Suprapubic skin (tissue), 3 donors: ENCODE measurements at regions not wholly inside any gene's neighbourhood (a gene's known extent, or its start where the extent isn't known, plus 50 kb on each side); places are given as distances from the start of the nearest gene placed in this dataset.

ENCODE experiments used
- EP300 ChIP-seq: sonication (generic); formaldehyde crosslinking; IDR thresholded peaks from one replicate; pipeline ENCODE4 v1.6.1; 2017; ENCODE audit warnings: antibody characterized with exemption
- TF ChIP-seq, protein P1 (sequence below), 2 donors: fragments of 200-600 bp in 1 of 2; fragments of 450-650 bp in 1 of 2; sonication (generic) in 1 of 2; IDR thresholded peaks; one replicate each; pipeline ENCODE4 v1.5.1; 2016 to 2019; ENCODE audit warnings: antibody characterized with exemption in 2 of 2, mild to moderate bottlenecking in 1 of 2, moderate library complexity in 1 of 2

DNA sequence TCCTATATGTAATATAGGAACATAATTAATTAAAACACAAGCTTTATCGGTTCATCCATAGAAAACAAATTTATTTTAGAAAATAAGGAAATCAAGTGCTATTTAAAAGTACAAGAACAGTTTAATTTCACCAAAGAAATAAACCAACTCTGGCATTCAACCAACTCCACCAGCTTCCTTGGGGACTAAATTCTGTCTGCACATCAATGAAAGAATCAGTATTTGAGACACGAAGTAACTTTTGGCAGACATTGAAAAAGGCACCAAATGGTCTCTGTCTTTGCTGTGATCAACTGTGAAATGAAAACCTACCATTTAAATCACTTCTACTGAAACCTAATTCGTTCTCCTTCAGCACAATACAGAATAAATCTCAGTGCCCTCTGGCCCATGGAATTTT, 719.7 kb upstream of the GRIA3 start:
- TF ChIP-seq, protein P1, sequence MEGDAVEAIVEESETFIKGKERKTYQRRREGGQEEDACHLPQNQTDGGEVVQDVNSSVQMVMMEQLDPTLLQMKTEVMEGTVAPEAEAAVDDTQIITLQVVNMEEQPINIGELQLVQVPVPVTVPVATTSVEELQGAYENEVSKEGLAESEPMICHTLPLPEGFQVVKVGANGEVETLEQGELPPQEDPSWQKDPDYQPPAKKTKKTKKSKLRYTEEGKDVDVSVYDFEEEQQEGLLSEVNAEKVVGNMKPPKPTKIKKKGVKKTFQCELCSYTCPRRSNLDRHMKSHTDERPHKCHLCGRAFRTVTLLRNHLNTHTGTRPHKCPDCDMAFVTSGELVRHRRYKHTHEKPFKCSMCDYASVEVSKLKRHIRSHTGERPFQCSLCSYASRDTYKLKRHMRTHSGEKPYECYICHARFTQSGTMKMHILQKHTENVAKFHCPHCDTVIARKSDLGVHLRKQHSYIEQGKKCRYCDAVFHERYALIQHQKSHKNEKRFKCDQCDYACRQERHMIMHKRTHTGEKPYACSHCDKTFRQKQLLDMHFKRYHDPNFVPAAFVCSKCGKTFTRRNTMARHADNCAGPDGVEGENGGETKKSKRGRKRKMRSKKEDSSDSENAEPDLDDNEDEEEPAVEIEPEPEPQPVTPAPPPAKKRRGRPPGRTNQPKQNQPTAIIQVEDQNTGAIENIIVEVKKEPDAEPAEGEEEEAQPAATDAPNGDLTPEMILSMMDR (IDR thresholded peaks at IDR 0.05) = no peak
- no peak for TF ChIP-seq EP300
